GM18499 (cell line): ENCODE measurements at regions not wholly inside any gene's neighbourhood (a gene's known extent, or its start where the extent isn't known, plus 50 kb on each side); places are given as distances from the start of the nearest gene placed in this dataset.

Experiments used
- ATAC-seq: cut with Tn5 transposase; IDR thresholded peaks from one replicate; pipeline ENCODE4 v1.9.1; 2021; ENCODE audit warnings: moderate number of reproducible peaks; ENCODE audit not compliant: insufficient read depth, unreplicated experiment

GRCh38 chr5:33309068-33309467 is 131.7 kb upstream of the TARS1 start:
- no peak for ATAC-seq

GRCh38 chr5:33309536-33310345 is 131.0 kb upstream of the TARS1 start:
- ATAC-seq = no peak

GRCh38 chr5:33310451-33310850 is 130.3 kb upstream of the TARS1 start:
- ATAC-seq = no peak

- ATAC-seq = no peak
Observed at GRCh38 chr5:33311893-33312292, 128.9 kb upstream of the TARS1 start.

GRCh38 chr5:33312571-33313549 is 127.9 kb upstream of the TARS1 start:
- no peak for ATAC-seq

GRCh38 chr5:33315189-33315588 is 125.6 kb upstream of the TARS1 start:
- ATAC-seq = no peak

- ATAC-seq = no peak
Observed at GRCh38 chr5:33316773-33317172, 124.0 kb upstream of the TARS1 start.

GRCh38 chr5:33317271-33317670 is 123.5 kb upstream of the TARS1 start:
- ATAC-seq = no peak

GRCh38 chr5:33319151-33319550 is 121.6 kb upstream of the TARS1 start:
- ATAC-seq = no peak

- ATAC-seq = no peak
Observed at GRCh38 chr5:33319841-33320240, 120.9 kb upstream of the TARS1 start.

- no peak for ATAC-seq
Observed at GRCh38 chr5:33321026-33321425, 119.7 kb upstream of the TARS1 start.

GRCh38 chr5:33322632-33323031 is 118.1 kb upstream of the TARS1 start:
- ATAC-seq = no peak

- ATAC-seq = no peak
Observed at GRCh38 chr5:33324667-33325307, 116.0 kb upstream of the TARS1 start.

GRCh38 chr5:33328818-33329217 is 111.9 kb upstream of the TARS1 start:
- no peak for ATAC-seq

GRCh38 chr5:33329891-33330290 is 110.9 kb upstream of the TARS1 start:
- no peak for ATAC-seq

- ATAC-seq = no peak
Observed at GRCh38 chr5:33330426-33330825, 110.3 kb upstream of the TARS1 start.

- no peak for ATAC-seq
Observed at GRCh38 chr5:33330992-33331391, 109.8 kb upstream of the TARS1 start.

- ATAC-seq = no peak
Observed at GRCh38 chr5:33332804-33333203, 108.0 kb upstream of the TARS1 start.

- ATAC-seq = no peak
Observed at GRCh38 chr5:33334829-33335228, 105.9 kb upstream of the TARS1 start.

- no peak for ATAC-seq
Observed at GRCh38 chr5:33336891-33337636, 103.7 kb upstream of the TARS1 start.
